K562 (cell line): ENCODE measurements at regions not wholly inside any gene's neighbourhood (a gene's known extent, or its start where the extent isn't known, plus 50 kb on each side); places are given as distances from the start of the nearest gene placed in this dataset.

Source experiments
- CBX8 ChIP-seq: fragments of 200-600 bp; sonication (generic); IDR thresholded peaks from 2 replicates; pipeline ENCODE4 v1.6.1; 2012; ENCODE audit warnings: borderline replicate concordance, mixed run types, low read depth, mild to moderate bottlenecking, moderate library complexity, mixed read lengths, low read length, control low read depth, inconsistent platforms; ENCODE audit not compliant: poor library complexity, severe bottlenecking; ENCODE audit errors: extremely low read depth
- CHD1 ChIP-seq: fragments of 200-600 bp; sonication (generic); IDR thresholded peaks from one replicate; pipeline ENCODE4 v1.6.1; 2012; ENCODE audit warnings: mild to moderate bottlenecking, moderate library complexity, low read length, inconsistent platforms
- MED1 ChIP-seq: sonication (generic); formaldehyde crosslinking; IDR thresholded peaks from 2 replicates; pipeline ENCODE4 v1.8.1; 2023; ENCODE audit warnings: missing genetic modification reagents, borderline replicate concordance
- PHTF2 ChIP-seq: fragments of 250-450 bp; sonication (Bioruptor Pico); IDR thresholded peaks from 2 replicates; pipeline ENCODE4 v1.5.0; 2021; ENCODE audit warnings: mild to moderate bottlenecking
- ZNF778 ChIP-seq: fragments of 450-650 bp; formaldehyde crosslinking; IDR thresholded peaks from 2 replicates; pipeline ENCODE4 v1.4.0; 2020; ENCODE audit warnings: mild to moderate bottlenecking, moderate library complexity
- TF ChIP-seq, protein P1 (sequence below), 2 experiments: fragments of 450-650 bp in 1 of 2; sonication (generic) in 1 of 2; formaldehyde crosslinking in 1 of 2; IDR thresholded peaks in 1 of 2; conservative IDR thresholded peaks in 1 of 2; 2 replicates each; pipeline versions ENCODE4 v1.6.1 to v1.8.1; 2016 to 2023; ENCODE audit warnings: mild to moderate bottlenecking in 2 of 2, moderate library complexity in 2 of 2, inconsistent platforms in 1 of 2, missing genetic modification reagents in 1 of 2

DNA sequence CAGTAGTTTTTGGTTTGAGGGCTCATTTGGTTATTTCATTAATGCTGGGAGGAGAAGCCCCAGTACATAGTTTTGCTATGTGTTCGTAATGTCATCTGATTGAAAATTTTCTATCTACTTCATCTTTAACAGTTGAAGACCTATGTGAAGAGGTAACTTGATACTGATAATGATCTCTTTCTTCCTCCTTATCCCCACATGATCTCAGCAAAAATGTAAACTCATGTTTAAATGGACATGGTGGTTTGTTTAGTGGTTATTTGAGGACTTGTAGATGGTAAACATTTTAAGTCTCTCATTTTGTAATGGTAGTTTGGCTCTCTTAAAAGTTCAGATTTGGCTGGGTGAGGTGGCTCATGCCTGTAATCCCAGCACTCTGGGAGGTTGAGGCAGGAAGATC lies 53.7 kb upstream of the SPTBN2 start:
- TF ChIP-seq CHD1 (no peak), MED1 (CRISPR knock-in tag) (no peak), PHTF2 (CRISPR knock-in tag) (no peak), ZNF778 (CRISPR knock-in tag) (no peak), CBX8 (no peak)
- TF ChIP-seq, protein P1, sequence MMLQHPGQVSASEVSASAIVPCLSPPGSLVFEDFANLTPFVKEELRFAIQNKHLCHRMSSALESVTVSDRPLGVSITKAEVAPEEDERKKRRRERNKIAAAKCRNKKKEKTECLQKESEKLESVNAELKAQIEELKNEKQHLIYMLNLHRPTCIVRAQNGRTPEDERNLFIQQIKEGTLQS (IDR thresholded peaks at IDR 0.05) = no peak
- TF ChIP-seq, protein P1 (CRISPR knock-in tag; conservative IDR thresholded peaks at IDR 0.05) = no peak
